Body of pancreas (tissue), 4 donors: ENCODE measurements at regions not wholly inside any gene's neighbourhood (a gene's known extent, or its start where the extent isn't known, plus 50 kb on each side); places are given as distances from the start of the nearest gene placed in this dataset.

Experiments
- POLR2A ChIP-seq, 3 donors: fragments of 450-650 bp; IDR thresholded peaks; one replicate each; pipeline ENCODE4 v1.6.1; 2016; ENCODE audit warnings: antibody characterized with exemption in 3 of 3, mild to moderate bottlenecking in 2 of 3
- TF ChIP-seq, protein P1 (sequence below), 7 experiments: fragments of 450-650 bp in 4 of 7; fragments of 200-600 bp in 3 of 7; sonication (generic) in 3 of 7; IDR thresholded peaks; one replicate each; pipeline ENCODE4 v1.5.1; 2016 to 2019; ENCODE audit warnings: antibody characterized with exemption in 7 of 7

- TF ChIP-seq, protein P1, sequence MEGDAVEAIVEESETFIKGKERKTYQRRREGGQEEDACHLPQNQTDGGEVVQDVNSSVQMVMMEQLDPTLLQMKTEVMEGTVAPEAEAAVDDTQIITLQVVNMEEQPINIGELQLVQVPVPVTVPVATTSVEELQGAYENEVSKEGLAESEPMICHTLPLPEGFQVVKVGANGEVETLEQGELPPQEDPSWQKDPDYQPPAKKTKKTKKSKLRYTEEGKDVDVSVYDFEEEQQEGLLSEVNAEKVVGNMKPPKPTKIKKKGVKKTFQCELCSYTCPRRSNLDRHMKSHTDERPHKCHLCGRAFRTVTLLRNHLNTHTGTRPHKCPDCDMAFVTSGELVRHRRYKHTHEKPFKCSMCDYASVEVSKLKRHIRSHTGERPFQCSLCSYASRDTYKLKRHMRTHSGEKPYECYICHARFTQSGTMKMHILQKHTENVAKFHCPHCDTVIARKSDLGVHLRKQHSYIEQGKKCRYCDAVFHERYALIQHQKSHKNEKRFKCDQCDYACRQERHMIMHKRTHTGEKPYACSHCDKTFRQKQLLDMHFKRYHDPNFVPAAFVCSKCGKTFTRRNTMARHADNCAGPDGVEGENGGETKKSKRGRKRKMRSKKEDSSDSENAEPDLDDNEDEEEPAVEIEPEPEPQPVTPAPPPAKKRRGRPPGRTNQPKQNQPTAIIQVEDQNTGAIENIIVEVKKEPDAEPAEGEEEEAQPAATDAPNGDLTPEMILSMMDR (IDR thresholded peaks at IDR 0.05) = no peak
- TF ChIP-seq POLR2A (IDR thresholded peaks at IDR 0.05) = no peak
These were observed 125.9 kb upstream of the ANK2 start for GRCh38 chr4:112923516-112923915.
